HG02884 (cell line): ENCODE measurements at regions not wholly inside any gene's neighbourhood (a gene's known extent, or its start where the extent isn't known, plus 50 kb on each side); places are given as distances from the start of the nearest gene placed in this dataset.

Experiments used
- ATAC-seq: cut with Tn5 transposase; IDR thresholded peaks from one replicate; pipeline ENCODE4 v1.9.1; 2021; ENCODE audit warnings: mild to moderate bottlenecking, moderate library complexity; ENCODE audit not compliant: unreplicated experiment

- no peak for ATAC-seq
Measured at GRCh38 chr9:26191711-26192110, 513.5 kb upstream of the TUSC1 start.

GRCh38 chr9:26181836-26182235 is 503.6 kb upstream of the TUSC1 start:
- no peak for ATAC-seq

- ATAC-seq, result no peak
Measured at GRCh38 chr9:26176628-26177027, 498.4 kb upstream of the TUSC1 start.

DNA sequence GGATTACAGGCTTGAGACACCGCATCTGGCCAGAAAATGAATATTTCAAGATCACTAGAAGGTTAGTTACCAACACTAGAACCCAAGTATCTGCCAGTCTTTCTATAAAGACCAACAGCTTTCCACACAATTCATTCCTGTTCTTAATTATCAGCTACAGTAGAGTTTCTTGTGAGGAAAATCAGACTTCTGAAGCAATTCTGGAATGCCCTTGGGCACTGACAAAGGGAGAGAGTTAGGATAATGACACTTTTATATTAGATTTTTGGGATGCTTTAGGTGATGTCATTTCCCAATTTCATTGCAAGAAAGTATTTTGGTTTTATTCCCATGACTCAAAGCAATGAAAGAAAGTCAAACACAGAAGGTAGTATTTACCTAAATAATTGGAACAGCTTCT is 497.0 kb upstream of the TUSC1 start:
- no peak for ATAC-seq

DNA sequence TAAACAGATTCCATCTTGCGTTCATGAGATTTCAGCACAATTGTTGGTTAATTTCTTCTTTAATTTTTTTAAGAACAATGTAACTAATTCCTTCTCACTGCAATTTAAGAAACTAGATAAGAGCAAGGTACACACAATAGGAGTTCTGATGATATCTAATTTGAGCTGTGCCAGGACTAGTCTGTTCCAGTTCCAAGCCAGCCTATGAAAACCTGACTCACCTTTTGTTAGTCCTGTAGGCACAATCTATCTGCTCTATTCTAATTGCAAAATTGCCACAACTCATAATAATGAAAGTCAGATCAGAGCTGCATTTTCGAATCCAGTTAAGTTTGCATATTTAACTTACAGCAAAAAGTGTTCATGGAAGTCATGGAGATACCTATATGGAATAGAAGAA is 494.1 kb upstream of the TUSC1 start:
- no peak for ATAC-seq

GRCh38 chr9:26171691-26172090 is 493.4 kb upstream of the TUSC1 start:
- ATAC-seq, result no peak

GRCh38 chr9:26170190-26170589 is 491.9 kb upstream of the TUSC1 start:
- no peak for ATAC-seq

DNA sequence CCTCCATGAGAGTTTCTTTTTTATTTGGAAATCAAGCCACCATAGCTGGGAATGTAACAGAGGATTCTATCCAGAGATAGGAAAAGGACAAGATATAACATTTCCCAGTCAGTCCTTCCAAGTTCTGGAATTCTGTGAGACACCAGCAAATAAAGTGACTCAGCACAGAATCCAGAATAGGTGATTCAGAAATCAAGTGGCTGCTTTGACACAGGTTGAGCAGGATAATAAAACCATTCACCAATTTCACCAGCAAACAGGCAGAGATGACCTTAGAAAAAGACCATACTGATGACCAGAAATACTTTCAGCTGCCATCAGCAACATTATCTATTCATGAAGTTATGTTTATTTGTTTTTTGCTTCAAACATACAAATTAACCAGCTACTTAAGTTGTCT is 491.5 kb upstream of the TUSC1 start:
- ATAC-seq, result no peak

DNA sequence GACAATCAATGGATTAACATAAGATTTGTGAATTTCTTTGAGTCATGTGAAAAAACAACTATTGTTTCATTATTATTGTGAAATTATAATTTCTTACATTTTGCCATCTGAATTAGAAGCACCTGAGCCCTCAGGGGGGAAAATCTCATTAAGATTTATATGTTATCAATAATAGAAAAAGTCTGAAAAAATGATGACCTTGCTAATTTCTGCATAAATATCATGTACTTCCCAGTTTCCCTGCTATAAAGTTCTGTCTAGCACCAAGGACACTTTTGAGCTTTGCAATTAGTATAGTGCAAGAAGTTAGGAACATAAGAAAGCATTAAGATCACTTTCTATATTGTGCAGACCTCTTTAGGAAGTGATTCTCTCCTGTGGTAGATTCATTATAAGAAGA is 488.3 kb upstream of the TUSC1 start:
- no peak for ATAC-seq

- ATAC-seq, result no peak
Measured at GRCh38 chr9:26165426-26165825, 487.2 kb upstream of the TUSC1 start.

DNA sequence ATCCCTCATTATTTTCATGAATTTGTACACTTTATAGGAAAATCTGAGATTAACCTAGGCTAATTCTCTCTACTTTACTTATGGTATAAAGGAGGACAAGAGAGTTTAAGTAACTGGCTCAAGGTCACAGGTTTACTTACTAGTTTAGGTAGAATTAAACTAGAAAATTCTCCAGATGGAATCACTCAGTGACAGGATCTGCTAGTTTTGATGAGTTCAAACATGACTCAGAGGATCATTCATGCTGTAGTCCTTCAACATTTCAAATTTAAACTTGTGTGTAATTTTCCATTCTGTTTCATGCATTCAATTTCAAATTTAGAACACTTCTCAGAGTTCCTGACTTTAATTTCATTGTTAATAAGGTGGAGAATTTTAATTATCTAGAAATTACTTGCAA is 485.7 kb upstream of the TUSC1 start:
- ATAC-seq, result no peak

DNA sequence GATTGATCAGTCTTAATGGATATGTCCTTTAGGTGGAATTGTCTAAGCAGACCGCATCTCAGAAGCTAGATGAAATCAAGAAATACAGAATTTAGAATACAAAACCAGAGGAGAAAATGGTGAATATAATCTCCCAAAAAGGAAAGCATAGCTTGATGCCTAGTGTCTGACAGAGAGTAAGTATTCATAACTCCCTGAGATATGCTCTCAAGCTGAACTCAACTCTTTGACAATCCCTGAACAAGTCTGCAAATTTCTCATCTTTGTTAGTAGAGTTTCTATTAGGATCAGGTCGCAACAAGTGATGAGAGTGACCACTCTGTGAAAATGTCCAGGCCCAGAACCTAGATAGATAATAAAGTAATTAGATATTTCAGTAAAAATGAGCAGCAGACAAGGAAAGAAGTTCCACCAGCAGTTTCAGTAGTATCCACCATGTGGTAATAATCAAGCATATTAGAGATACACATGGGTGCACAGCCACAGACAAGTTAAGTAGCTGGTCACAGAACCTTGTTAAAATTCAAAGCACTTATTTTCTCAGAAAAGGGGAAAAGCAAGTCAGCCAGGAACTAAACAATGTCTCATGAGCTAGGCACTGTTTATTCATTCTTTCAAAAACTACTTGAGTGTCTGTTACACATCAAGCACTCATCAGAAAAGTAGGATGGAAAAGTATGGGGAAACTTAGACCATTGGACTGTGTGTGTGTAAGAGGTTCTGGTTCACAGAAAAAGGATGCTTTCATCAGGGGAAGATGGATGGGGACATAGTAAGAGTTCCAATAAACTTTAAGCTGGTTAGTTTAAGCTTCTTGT is 481.5 kb upstream of the TUSC1 start:
- no peak for ATAC-seq

- ATAC-seq, result no peak
Measured at GRCh38 chr9:26158631-26159150, 480.4 kb upstream of the TUSC1 start.

GRCh38 chr9:26157411-26157810 is 479.2 kb upstream of the TUSC1 start:
- peak; percentile 70 for ATAC-seq

GRCh38 chr9:26152350-26152749 is 474.1 kb upstream of the TUSC1 start:
- no peak for ATAC-seq

DNA sequence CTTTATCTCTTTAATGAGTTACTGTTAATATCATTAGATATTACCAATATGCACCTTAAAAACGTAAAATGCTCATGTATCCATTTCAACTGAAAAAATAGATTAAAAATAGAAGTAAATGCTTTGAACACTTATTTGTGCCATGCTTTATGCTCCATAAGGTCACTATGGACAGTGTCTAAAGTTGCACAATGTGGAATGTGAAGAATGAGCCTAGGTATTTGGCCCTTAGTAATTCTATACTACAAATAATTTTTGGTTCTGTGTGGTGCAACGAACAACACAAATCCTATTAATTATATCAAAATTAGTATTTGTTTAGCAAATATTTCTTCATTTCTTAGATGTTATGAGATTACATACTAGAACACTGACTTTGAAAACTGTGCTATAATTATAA is 469.9 kb upstream of the TUSC1 start:
- ATAC-seq, result no peak

DNA sequence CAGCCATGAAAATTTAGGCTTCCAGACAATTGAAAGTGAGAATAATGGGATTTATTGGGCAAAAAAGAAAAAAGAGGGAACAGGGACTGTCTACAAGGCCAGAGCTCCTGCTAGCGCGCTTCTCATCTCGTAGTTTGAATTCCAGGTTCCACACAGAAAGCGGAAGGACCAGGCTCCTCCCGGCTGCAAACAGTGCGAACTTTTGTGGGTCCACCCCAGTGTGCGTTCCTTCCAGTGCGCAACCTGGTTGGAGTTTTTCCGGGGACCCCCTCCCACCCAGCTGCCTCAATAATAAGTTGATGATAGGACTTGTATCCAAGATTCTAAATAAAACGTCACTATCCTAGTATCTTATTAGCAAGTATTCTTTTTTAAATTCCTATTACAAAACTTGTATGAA is 467.7 kb upstream of the TUSC1 start:
- no peak for ATAC-seq

DNA sequence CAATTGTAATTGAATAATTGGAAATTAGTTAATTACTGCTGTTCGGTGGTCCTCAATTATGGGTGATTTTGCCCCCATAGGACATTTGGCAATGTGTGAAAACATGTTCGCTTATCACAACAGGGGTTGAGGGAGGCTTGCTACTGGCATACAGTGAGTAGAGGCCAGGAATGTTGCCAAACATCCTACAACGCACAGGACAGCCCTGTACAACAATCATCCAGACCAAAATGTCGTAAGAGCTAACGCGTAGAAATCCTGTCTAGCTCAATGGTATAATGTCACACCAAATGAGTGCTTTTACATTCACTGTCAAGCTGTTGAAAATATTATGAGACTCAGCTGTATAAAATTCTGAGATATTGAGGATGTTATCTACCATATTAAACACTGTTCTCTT is 464.4 kb upstream of the TUSC1 start:
- no peak for ATAC-seq

- no peak for ATAC-seq
Measured at GRCh38 chr9:26142201-26142600, 464.0 kb upstream of the TUSC1 start.

- ATAC-seq, result no peak
Measured at GRCh38 chr9:26133537-26133936, 455.3 kb upstream of the TUSC1 start.

GRCh38 chr9:26132746-26133312 is 454.6 kb upstream of the TUSC1 start:
- ATAC-seq, result no peak

DNA sequence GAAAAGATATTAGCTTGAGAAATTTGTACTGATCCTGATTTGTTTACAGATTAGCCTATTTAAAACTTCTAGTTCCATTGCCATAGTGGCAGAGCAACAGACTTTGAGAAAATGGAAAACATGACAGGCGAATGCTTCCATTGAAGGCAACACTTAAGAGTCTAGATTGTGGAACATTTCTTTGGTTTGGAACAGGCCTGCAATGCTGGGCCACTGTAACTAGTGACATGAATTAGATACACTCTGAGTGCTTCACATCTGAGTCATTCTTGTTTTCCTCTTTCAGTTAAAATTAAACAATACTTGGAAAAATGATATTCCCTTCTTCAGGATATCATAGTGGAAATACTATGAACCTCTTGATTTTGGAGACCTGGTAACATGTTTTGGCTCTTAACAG is 453.6 kb upstream of the TUSC1 start:
- ATAC-seq, result no peak

- no peak for ATAC-seq
Measured at GRCh38 chr9:26129217-26129616, 451.0 kb upstream of the TUSC1 start.
